ENCODE measurements at regions not wholly inside any gene's neighbourhood (a gene's known extent, or its start where the extent isn't known, plus 50 kb on each side); places are given as distances from the start of the nearest gene placed in this dataset.
"Not testable (repeated sequence)": the region's sequence is repeated elsewhere in the genome, so short reads cannot be mapped to it uniquely, and the experiment has no call there.

DNA sequence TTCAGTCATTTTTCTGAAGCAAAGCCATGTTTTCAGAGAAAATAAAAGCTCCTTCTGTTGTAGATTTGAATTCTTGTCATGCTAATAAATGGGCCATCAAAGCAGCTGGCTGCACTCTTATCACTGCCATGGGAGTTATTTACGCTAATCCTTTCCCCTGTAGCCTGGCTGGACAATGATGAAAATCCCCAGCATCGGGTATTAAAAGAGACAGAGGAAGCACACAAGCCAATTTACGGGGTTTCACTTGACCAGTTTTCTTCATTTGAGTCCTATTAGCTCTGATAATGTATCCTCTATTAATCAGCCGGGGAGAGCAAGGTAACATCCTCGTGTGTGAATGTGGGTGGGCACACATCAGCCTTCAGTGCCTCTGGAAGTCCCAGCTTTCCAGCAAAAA, 470.2 kb upstream of the API5 start:
- Mint-ChIP-seq H3K36me3 (peaks cover 4% of the 10 kb centered on the region), H3K4me1 (ENCODE audit: low read depth in 2 of 2) (no peaks in the 10 kb centered on the region), H3K4me3 (no peak overlapping the region), H3K9me3 (peaks cover 16% of the 10 kb centered on the region), H3K27me3 (no peaks in the 10 kb centered on the region), H3K27ac (no peak overlapping the region)
- ATAC-seq (no peak), DNase-seq (ENCODE audit: low spot score) (no peak)

GRCh38 chr11:42849362-42849761, 462.4 kb upstream of the API5 start:
- no peaks in the 10 kb centered on the region for H3K27me3 Mint-ChIP-seq
- H3K36me3 Mint-ChIP-seq = no peaks in the 10 kb centered on the region
- no peak overlapping the region for H3K27ac Mint-ChIP-seq
- H3K4me3 Mint-ChIP-seq = no peak overlapping the region
- H3K4me1 Mint-ChIP-seq (ENCODE audit: low read depth in 2 of 2) = no peaks in the 10 kb centered on the region
- peaks cover 7% of the 10 kb centered on the region for H3K9me3 Mint-ChIP-seq
- ATAC-seq (no peak), DNase-seq (ENCODE audit: low spot score) (no peak)

DNA sequence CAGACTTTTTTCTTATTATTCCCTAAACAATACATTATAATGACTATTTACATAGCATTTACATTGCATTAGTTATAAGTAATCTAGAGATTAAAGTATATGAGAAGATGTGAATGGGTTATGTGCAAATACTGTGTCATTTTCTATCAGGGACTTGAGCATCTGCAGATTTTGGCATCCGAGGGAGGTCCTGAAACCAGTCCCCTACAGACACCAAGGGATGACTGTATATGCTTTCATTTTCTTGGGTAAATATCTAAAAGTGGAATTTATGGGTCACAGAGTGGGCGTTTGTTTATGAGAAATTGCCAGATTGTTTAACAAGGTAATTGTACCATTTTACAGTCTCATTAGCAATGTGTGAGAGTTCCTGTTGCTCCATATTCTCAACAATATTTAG, 454.5 kb upstream of the API5 start:
- Mint-ChIP-seq H3K4me3 (no peak overlapping the region), H3K4me1 (ENCODE audit: low read depth in 2 of 2) (no peaks in the 10 kb centered on the region), H3K27me3 (no peaks in the 10 kb centered on the region), H3K36me3 (no peaks in the 10 kb centered on the region), H3K27ac (no peak overlapping the region), H3K9me3 (peaks cover 4% of the 10 kb centered on the region)
- no peak for ATAC-seq
- DNase-seq (ENCODE audit: low spot score) = no peak

DNA sequence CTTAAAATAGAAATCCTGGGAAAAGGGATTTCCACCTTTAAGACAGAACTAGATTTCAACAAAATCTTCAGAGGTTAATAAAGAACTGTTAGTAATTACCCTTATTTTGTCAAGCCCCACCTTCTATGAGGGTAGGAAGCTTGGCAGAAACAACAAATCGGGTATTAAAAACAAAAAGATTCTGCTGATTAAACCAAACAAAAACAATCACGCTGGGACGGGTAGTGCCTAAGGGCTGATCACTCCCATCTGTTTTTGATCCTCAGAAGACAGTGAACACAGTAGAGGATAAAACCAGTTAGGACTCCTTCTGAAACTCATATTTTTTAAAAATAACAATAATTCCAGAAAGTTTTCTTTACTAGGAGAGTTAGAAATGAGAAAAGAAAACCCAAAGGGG, 441.3 kb upstream of the API5 start:
- H3K4me1 Mint-ChIP-seq (ENCODE audit: low read depth in 2 of 2) = no peaks in the 10 kb centered on the region
- no peak for ATAC-seq
- H3K9me3 Mint-ChIP-seq = peaks cover 26% of the 10 kb centered on the region
- H3K27me3 Mint-ChIP-seq = no peaks in the 10 kb centered on the region
- DNase-seq (ENCODE audit: low spot score) = no peak
- H3K4me3 Mint-ChIP-seq = no peak overlapping the region
- H3K27ac Mint-ChIP-seq = no peak overlapping the region
- peaks cover 6% of the 10 kb centered on the region for H3K36me3 Mint-ChIP-seq

- Mint-ChIP-seq H3K9me3 (peaks cover 14% of the 10 kb centered on the region), H3K36me3 (peaks cover 12% of the 10 kb centered on the region)
- not testable (repeated sequence) for H3K4me3 Mint-ChIP-seq; ATAC-seq; H3K27me3 Mint-ChIP-seq; DNase-seq (ENCODE audit: low spot score); H3K4me1 Mint-ChIP-seq (ENCODE audit: low read depth in 2 of 2); H3K27ac Mint-ChIP-seq
Measured at GRCh38 chr11:42873800-42874405, 437.9 kb upstream of the API5 start.

GRCh38 chr11:42881335-42881734, 430.5 kb upstream of the API5 start:
- not testable (repeated sequence) for H3K36me3 Mint-ChIP-seq

GRCh38 chr11:42890773-42891172, 421.0 kb upstream of the API5 start:
- Mint-ChIP-seq H3K27me3 (no peaks in the 10 kb centered on the region), H3K9me3 (peaks cover 15% of the 10 kb centered on the region), H3K27ac (no peak overlapping the region), H3K36me3 (no peaks in the 10 kb centered on the region), H3K4me3 (no peak overlapping the region), H3K4me1 (ENCODE audit: low read depth in 2 of 2) (no peaks in the 10 kb centered on the region)
- peak in 1 of 2 donors; percentile 28 for ATAC-seq
- no peak for DNase-seq (ENCODE audit: low spot score)

More at GRCh38 chr11:42881335-42881734, 430.5 kb upstream of the API5 start:
- not testable (repeated sequence) for H3K27me3 Mint-ChIP-seq; H3K9me3 Mint-ChIP-seq; DNase-seq (ENCODE audit: low spot score); ATAC-seq; H3K4me1 Mint-ChIP-seq (ENCODE audit: low read depth in 2 of 2); H3K4me3 Mint-ChIP-seq; H3K27ac Mint-ChIP-seq

DNA sequence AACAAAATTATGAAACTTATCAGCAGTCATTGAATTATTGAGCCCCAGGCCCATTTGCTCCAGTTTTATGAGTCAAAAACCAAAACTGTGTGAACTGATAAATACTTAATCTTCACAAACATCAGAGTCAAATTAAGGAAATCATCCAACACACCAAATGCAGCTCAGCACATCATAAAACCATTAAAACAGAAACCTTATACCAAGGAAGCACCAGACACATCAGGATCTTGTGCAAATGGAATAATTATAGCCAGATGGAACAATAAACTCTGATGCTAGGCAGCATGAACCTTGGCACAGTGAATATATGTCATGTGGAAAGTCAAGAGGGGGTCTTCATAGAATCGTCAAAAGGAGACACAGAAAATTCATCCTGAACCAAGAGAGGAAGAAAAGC, 410.7 kb upstream of the API5 start:
- no peak overlapping the region for H3K4me3 Mint-ChIP-seq
- H3K9me3 Mint-ChIP-seq = peaks cover 14% of the 10 kb centered on the region
- DNase-seq (ENCODE audit: low spot score) = no peak
- H3K4me1 Mint-ChIP-seq (ENCODE audit: low read depth in 2 of 2) = no peaks in the 10 kb centered on the region
- no peaks in the 10 kb centered on the region for H3K27me3 Mint-ChIP-seq
- peaks cover 13% of the 10 kb centered on the region for H3K36me3 Mint-ChIP-seq
- no peak overlapping the region for H3K27ac Mint-ChIP-seq
- ATAC-seq = no peak

DNA sequence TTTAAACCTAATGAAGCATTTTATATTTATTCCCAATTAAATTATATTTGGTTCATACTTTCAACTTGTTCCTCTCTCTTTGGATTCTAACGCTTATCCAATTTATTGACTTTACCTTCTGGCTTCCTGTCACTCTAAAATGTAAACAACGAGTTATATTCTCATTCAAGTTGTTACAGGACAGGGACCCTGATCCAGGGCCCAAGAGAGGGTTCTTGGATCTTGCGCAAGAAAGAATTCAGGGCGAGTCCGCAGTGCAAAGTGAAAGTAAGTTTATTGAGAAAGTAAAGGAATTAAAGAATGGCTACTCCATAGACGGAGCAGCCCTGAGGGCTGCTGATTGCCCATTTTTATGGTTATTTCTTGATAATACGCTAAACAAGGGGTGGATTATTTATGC, 405.6 kb upstream of the API5 start:
- no peak for ATAC-seq
- Mint-ChIP-seq H3K9me3 (peaks cover 20% of the 10 kb centered on the region), H3K27me3 (no peaks in the 10 kb centered on the region), H3K4me3 (no peak overlapping the region), H3K4me1 (ENCODE audit: low read depth in 2 of 2) (no peaks in the 10 kb centered on the region), H3K27ac (no peak overlapping the region), H3K36me3 (peaks cover 9% of the 10 kb centered on the region)
- DNase-seq (ENCODE audit: low spot score) = no peak

DNA sequence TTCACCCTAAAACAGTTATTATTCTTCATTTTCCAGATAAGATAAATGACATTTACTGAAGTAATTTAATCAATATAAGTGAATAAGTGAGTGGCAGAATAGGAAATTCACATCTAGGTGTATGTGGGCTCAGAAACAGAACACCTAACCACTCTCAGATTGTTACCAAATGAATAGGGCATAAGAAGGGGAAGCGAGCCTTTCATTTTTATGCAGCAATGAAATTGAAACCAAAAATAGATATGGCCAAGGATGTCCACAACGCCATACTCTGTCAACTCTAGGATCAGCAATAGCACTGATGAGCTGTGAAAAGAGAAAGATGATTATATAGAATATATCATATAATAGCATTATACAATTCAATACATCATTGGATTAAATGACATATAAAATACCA, 398.1 kb upstream of the API5 start:
- Mint-ChIP-seq H3K27ac (no peak overlapping the region), H3K36me3 (no peaks in the 10 kb centered on the region), H3K27me3 (no peaks in the 10 kb centered on the region), H3K4me1 (ENCODE audit: low read depth in 2 of 2) (no peaks in the 10 kb centered on the region), H3K9me3 (peaks cover 29% of the 10 kb centered on the region), H3K4me3 (no peak overlapping the region)
- DNase-seq (ENCODE audit: low spot score) = no peak
- ATAC-seq = no peak

DNA sequence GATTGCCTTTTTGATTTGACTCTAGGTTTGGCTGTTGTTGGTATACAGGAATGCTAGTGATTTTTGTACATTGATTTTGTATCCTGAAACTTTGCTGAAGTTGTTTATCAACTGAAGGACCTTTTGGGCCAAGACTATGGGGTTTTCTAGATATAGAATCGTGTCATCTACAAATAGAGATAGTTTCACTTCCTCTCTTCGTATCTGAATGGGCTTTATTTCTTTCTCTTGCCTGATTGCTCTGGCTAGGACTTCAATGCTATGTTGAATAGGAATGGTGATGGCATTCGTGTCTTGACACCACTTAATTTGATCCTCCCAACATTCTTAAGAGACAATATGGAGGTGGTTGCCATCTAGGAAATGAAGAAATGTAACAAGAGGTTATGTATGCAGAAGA, 388.1 kb upstream of the API5 start:
- no peak for ATAC-seq
- Mint-ChIP-seq H3K4me3 (no peak overlapping the region), H3K9me3 (peaks cover 32% of the 10 kb centered on the region), H3K4me1 (ENCODE audit: low read depth in 2 of 2) (no peaks in the 10 kb centered on the region), H3K27me3 (no peaks in the 10 kb centered on the region), H3K36me3 (no peaks in the 10 kb centered on the region), H3K27ac (no peak overlapping the region)
- DNase-seq (ENCODE audit: low spot score) = no peak

- Mint-ChIP-seq H3K4me3 (no peak overlapping the region), H3K9me3 (peaks cover 26% of the 10 kb centered on the region), H3K36me3 (no peaks in the 10 kb centered on the region), H3K4me1 (ENCODE audit: low read depth in 2 of 2) (no peaks in the 10 kb centered on the region), H3K27ac (no peak overlapping the region), H3K27me3 (no peaks in the 10 kb centered on the region)
- ATAC-seq (no peak), DNase-seq (ENCODE audit: low spot score) (no peak)
Measured at GRCh38 chr11:42925916-42926315, 385.9 kb upstream of the API5 start.

DNA sequence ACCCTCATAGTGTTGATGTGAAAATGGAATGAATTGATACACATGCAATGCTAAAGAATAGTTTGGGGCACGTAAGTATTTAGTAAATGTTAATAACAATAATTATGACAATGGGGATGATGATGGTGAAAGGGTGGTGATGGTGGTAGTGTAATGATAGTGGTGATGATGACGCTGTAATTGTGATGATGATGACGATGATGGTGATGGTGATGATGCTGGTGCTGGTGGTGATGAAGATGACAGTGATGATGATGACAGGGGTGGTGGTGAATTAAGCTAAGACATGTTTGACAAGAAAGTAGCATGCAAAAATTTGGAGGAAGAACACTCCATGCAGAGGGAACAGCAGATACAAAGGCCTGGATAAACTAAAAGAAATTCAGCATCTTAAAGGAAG, 364.4 kb upstream of the API5 start:
- H3K36me3 Mint-ChIP-seq = no peaks in the 10 kb centered on the region
- no peak overlapping the region for H3K27ac Mint-ChIP-seq
- ATAC-seq (no peak), DNase-seq (ENCODE audit: low spot score) (no peak)
- peaks cover 10% of the 10 kb centered on the region for H3K9me3 Mint-ChIP-seq
- H3K27me3 Mint-ChIP-seq = no peaks in the 10 kb centered on the region
- no peaks in the 10 kb centered on the region for H3K4me1 Mint-ChIP-seq (ENCODE audit: low read depth in 2 of 2)
- H3K4me3 Mint-ChIP-seq = no peak overlapping the region

GRCh38 chr11:42949738-42950376, 361.9 kb upstream of the API5 start:
- not testable (repeated sequence) for ATAC-seq; H3K4me1 Mint-ChIP-seq (ENCODE audit: low read depth in 2 of 2); DNase-seq (ENCODE audit: low spot score); H3K27me3 Mint-ChIP-seq; H3K4me3 Mint-ChIP-seq; H3K36me3 Mint-ChIP-seq; H3K27ac Mint-ChIP-seq
- peaks cover 12% of the 10 kb centered on the region for H3K9me3 Mint-ChIP-seq

- H3K4me3 Mint-ChIP-seq = no peak overlapping the region
- DNase-seq (ENCODE audit: low spot score) = no peak
- no peak for ATAC-seq
- peaks cover 15% of the 10 kb centered on the region for H3K9me3 Mint-ChIP-seq
- H3K36me3 Mint-ChIP-seq = no peaks in the 10 kb centered on the region
- no peak overlapping the region for H3K27ac Mint-ChIP-seq
- no peaks in the 10 kb centered on the region for H3K4me1 Mint-ChIP-seq (ENCODE audit: low read depth in 2 of 2)
- H3K27me3 Mint-ChIP-seq = no peaks in the 10 kb centered on the region
Measured at GRCh38 chr11:42951266-42951665, 360.5 kb upstream of the API5 start.

Measured in natural killer cell treated with Interleukin-12 subunit alpha and Interleukin-12 subunit beta and Interleukin-15 and Interleukin-18, amount 100 ng/mL, for 72 hours (primary cell).